GDM1 (cell line): ENCODE measurements at regions not wholly inside any gene's neighbourhood (a gene's known extent, or its start where the extent isn't known, plus 50 kb on each side); places are given as distances from the start of the nearest gene placed in this dataset.

Source experiments
- DNase-seq: peaks from one replicate; lab custom pipeline; 2025; lab: John Stamatoyannopoulos, UW

DNA sequence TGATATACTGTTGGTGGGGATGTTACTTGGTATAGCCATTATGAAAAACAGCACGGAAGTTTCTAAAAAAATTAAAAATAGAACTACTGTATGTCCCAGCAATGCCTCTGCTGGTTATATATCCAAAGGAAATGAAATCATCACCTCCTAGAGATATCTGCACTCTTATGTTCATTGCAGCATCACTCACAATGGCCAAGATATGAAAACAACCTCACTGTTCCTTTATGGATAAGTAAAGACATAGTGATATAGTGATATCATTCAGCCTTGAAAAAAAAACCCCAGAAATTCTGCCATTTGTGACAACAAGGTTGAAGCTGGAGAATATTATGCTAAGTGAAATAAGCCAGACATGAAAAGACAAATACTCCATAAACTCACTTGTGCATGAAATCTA, 543.8 kb upstream of the SLIT2 start:
- DNase-seq: no peak

DNA sequence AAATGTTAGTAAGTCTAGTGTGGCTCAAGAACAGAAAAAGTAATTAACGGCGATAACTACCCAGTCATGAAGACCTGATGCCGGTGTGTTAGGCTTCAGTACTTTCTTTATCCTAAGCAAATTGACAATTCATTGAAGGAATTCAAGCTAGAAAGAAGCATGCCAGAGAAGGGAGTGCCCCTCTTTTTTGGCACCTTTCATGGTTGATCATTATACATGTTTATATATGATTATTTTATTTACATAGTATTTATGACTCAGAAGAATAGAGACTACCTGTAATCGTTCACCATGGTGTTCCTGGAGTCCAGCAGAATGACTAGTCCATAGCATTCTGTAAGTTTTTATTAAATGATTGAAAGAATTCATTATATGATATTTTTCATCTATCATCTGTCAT, 548.3 kb upstream of the SLIT2 start:
- no peak for DNase-seq

DNA sequence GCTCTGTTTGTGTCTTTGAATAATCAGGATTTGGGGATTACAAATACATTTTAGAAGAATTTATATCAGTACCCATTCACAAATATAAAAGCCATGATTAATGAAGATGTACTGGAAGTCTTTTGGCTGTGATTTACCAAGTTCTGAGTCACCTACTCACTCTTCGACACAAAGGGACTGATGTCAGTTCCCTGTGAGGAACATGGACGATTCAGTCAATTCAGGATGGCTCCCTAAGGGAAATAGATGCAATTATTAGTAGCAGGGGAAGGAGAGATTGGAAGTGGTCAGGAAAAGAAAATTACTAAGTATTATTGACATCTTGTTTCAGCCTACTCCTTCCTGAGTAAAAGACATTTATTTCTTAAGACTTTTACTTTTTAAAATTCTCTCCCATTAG, 550.7 kb upstream of the SLIT2 start:
- no peak for DNase-seq

DNA sequence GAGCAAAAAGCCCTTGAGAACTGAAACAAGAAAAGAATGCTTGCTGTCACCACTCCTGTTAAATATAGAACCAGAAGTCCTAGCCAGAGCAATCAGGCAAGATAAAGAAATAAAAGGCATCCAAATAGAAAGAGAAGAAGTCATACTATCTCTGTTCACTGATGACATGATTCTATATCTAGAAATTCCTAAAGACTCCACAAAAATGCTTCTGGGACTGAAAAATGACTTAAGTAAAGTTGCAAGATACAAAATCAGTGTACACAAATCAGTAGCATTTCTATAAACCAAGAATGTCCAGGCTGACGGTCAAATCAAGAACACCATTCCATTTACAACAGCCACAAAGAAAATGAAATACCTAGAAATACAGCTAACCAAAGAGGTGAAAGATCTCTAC, 552.7 kb upstream of the SLIT2 start:
- no peak for DNase-seq

DNA sequence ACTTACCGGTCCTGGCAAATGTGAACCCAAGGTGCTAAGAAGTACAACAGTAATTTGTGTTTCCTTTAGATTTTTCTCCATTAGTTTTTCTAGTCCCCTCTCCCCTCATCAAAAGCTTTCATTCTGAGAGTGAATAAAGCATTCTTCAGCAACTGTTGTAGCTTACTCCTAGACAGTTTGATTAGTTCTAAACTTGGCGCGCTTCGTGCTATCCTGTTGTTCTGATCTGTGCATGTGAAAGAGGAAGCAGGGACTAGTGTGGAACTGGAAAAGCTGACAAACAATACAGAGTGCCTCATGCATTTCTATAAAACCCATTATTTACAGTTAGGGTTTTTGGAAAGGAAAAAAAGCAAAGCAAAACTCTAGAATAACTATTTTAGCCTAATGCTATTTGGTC, 556.9 kb upstream of the SLIT2 start:
- no peak for DNase-seq

DNA sequence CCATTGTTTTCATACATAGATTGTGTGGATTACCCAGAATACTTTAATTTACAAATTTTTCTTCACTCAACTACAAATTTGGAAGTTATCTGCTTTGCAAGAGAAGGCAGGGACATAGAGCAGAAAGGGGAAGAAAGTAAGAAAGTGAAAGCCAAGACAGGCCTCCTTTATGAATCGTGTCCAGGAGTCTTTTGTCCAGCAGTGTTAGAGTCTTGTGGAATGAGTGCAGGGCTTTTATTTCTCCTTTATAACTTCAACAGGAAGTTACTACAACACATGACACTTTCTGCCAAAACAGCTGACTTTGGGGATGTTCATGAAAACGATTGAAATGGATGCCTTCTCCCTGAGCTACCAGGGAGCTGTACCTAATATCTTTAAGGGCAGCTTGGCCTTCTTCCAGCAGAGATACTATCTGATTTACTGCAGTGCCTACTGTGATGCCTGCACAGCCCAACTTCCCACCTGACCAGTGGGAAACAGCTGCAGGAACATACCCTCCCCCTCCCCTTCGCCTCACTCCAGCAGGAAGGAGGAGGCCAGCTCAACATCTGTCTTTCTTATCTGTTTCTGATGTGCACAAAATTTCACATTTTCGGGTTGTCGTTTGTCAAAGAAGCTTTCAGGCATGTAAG, 557.7 kb upstream of the SLIT2 start:
- no peak for DNase-seq

DNA sequence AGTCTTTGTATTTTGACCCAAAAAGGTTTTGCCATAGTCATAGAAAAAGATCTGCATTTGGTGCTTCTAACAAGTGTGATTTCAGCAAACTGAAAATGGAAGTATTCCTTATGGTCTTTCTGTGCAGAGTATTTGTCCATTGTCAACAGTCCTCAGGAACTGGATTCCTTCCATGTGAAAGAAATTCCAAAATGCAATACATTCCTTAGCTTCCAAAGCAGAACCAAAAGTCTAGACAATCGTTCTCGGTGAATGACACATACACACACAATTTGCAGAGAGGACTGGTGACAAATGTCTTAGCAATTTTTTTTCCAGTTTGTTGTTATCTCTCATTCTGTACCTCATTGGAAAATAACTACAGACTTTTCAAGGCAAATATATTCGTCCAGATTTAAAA, 562.2 kb upstream of the SLIT2 start:
- no peak for DNase-seq

DNA sequence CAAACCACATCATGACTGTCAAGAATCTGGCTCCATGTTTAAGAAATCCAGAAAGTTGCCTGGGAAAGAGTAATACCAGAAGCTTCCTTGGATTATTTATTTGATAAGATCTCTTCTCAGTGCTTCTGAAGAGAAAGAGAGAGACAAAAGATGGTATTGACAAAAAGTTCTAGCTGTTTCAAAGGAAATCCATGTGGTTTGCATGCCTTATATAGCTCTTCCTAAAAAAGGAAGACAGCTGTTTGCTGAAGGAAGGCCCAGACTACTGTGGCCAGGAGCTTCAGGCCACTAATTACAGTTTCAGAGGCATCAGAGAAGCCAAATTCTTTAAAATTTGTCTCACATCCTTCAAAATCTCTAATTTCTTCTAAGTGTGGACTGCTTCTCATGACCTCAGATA, 565.2 kb upstream of the SLIT2 start:
- DNase-seq: no peak

DNA sequence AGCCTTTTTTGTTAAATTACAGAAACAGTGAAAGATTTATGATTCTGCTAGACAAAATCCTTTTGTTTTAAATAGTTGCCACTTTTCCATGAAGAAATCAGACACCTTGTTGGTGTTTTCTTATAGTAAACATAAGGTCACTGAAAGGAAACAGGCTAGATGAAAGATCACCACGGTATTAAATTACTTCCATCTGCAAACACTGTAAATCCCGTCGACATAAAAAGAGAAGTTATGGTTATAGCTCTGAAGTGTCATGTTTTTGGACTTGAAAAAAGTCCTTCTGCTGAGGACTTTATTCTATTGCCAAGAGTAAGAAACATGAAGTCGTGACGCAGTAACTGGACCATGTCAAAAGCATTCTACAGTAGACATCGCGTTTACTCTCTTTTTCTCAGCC, 567.6 kb upstream of the SLIT2 start:
- no peak for DNase-seq

DNA sequence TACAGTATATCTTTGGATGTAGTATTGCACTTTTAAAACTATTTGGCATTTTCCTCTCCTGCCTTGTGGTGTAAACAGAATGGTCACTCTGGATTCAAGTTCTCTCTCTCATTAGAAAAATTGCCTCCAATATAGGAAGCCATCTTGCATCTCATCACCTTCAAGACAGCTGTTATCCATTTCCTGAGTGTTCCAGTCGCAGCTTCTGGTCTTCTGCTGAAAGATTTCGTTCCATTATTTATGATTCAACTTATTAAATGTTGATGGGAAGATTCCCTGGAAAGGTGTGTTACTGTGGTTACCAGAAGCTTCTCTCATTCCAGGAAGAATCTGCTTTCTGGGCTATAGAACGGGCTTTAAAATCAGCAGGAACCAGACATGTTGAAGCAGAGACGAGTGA, 568.3 kb upstream of the SLIT2 start:
- no peak for DNase-seq

DNA sequence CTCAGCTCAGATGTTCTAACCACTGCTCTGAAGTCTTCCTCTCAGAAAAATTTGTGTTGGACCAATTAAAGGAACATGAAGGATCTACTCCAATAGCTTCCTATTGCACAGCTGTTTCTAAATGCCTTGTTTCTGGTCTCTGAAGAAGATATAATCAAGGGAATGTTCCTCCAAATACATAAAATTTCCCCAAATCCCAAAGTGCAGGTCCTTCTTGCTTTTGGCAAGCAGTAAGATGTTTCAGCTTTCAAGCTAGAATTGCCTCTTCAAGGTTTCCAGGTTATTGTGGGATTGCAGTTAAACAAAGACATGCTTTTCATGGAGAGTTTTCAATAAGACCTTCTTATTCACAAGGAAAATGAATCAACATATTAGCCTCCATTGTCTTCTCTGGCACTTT, 574.5 kb upstream of the SLIT2 start:
- DNase-seq: no peak

DNA sequence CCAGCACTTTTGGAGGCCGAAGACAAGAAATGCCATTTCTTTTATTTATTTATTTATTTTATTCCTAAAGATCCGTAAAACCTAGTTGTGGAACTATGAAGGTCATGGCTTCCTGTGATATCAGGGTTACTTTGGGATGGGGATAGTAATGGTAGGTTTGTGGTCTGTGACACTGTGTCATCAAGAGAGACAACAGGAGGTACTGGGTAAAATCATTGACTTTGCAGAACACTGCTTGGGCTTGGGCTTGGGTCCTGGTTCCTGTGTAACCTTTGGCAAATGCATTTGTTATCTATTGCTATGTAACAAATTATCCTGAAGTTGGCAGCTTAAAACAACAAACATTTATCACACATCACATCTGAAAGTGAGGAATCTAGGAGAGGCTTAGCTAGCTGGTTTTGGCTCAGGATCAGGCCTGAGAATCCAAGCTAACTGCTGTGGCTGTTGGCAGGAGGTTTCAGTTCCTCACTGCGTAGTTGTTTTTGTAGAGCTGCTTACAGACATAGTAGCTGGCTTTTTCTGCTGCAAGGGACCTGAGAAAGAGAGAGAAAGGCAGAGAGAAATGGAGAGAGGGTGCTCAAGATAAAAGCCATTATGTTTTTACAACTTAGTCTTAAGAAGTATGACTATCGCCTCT, 576.4 kb upstream of the SLIT2 start:
- no peak for DNase-seq

DNA sequence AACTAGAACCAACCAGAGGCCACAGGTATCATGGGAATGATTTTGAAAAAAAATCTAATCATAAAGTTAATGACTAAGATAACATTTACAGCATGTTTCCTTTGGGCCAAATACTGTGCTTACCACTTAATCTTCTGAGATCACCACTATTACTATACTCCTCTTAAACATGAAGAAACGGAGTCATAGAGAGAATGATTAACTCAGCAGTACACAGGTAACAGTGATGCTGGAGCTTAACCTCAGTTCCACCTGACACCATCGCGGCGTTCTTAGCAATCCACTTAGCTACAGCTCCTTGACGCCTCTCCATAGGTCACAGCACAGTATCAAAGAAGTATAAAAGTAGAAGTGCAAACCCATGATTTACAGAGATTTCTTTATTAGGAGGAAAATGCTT, 592.6 kb upstream of the SLIT2 start:
- no peak for DNase-seq

DNA sequence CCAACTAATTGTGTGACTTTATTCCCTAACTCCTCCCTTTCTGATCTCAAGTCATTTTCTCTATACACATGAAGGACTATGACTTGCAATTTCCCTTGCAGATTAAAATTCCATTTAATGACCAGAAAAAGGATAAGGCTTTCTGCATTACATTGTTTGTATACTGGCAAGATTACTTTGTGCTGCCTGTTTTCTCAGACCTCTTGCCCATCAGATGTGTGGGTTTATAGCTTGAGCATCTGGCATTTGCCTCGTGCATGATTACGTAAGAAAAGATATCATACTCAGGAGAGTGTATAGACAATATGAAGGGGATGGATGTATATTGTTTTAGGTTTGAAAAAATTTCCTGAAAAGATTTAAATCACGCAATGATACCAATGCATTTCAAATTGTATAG, 593.8 kb upstream of the SLIT2 start:
- no peak for DNase-seq

DNA sequence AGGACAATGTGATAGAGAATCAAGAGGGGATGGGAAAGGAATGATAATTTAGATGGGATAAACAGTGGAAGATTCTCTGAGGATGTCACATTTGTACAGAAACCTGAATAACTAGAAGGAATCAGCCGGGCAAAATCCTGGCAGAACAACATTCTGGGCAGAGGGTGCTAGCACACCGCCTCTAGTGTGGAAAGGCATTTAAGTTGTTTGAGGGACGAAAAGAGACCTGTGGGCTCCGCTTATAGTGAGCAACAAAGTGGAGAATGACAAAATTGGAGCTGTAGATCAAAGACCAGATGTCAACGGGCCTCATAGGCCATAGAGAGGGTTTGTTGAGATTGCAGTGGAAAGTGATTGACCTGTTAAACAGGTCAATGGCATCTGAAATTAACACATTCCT, 596.0 kb upstream of the SLIT2 start:
- no peak for DNase-seq

DNA sequence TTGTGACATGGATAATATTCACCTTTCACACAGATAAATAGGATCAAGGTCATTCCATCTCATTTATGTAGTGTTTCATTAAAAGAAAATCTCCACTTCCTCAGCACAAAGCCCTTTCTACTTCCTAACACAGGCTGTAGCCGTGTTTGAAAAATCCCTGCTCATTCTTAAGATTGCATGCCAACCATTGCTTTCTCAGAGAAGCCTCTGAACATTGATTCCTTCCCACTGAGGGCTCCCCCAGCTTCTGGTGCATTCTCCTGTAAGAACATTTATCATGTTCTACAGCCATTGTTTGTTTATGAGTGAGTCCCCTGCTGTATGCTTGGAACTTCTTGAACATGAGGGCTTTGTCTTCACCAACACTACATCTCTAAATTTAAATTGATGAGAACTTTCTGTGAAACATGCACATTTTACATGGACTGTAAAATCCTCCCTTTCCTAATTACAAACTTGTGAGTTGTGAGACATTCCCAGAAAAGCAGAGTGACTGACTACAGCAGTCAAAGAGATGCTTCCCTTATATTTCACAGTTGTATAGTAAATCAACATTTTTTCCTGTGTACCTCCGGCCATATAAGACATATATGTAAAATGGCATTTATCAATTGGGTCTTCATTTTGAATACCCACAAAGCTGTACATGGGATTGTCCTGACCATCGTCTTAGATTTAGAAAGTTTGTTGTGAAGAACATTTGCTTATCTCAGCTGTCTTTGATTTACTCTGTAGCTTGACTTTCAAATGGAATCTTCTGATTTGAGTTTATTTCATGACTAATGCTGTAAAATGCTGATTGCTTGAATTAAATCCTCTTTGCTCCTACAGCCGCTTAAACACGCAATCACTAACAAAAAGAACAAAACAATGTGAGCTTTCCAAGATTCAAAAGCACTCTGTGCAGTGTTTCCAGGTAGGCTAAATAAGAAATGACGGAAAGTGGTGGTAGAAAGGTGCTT, 600.5 kb upstream of the SLIT2 start:
- DNase-seq: no peak

DNA sequence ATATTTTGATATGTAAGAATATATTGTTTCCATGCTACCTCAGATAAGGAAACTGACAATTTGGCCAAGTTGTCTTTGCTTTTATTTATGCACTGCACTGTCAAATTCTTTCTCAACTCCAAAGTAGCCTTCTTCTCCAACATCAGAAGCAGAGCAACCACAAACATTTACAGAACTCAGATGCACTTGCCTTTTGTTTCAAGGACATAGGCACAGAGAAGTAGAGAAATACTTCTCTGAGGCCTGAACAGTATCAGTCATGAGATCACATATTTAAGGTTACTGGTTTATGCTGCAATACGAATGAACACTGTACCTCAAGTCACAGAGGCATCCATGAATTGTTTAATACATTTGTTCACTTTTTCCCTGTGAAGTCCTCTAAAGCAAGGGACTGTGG, 606.1 kb upstream of the SLIT2 start:
- DNase-seq: no peak

DNA sequence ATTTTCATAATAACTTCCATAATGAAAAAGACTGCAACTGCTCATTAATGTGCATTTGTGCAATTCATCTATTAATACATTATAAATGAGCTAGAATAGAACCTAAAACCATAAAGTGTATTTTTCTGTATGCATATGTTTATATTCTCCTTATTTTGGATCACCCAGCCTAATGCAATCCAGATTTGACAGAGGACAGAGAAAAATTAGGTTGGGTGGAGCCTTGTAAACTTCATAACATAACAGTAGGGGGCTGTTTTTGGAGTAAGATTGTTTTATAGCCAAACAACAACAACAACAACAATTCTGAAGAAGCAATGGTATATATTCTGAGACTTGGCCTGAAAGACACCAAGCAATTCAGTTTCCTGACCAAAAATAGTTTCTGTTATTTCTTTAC, 615.3 kb upstream of the SLIT2 start:
- DNase-seq: no peak

DNA sequence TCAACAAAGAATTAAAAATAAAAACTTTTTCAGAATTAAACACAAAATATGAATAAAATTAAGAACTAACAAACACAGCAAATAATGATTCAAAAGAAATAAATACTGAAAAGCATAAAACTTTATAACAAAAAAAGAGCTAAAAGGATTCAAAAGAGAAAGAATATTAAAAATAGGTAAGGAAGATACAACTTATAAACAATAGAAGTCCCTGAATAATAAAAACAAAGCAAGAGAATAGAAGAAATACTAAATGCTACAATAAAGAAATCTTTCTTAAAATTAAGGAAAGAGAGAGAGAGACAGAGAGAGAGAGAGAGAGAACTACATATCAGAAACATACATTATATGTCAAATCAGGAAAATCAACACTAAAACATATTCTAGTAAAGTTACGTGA, 619.9 kb upstream of the SLIT2 start:
- no peak for DNase-seq

DNA sequence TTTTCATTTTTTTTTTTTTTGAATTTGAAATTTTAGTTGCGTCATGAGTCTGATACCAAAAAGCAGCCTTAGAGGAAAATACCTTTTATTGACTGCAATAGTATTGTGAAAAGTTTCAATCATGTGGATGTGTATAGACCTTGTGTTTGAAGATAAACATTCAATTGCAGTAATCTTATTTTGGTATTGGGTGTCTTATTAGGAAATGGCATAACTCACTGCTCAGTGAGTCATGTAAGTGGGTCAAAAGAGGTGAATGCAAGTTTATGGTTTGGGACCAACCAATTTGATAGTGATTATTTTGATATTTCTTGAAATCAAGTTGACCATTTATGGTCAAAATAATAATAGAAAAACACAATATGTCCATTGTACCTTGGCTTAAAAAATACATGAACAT, 627.8 kb upstream of the SLIT2 start:
- DNase-seq: no peak

DNA sequence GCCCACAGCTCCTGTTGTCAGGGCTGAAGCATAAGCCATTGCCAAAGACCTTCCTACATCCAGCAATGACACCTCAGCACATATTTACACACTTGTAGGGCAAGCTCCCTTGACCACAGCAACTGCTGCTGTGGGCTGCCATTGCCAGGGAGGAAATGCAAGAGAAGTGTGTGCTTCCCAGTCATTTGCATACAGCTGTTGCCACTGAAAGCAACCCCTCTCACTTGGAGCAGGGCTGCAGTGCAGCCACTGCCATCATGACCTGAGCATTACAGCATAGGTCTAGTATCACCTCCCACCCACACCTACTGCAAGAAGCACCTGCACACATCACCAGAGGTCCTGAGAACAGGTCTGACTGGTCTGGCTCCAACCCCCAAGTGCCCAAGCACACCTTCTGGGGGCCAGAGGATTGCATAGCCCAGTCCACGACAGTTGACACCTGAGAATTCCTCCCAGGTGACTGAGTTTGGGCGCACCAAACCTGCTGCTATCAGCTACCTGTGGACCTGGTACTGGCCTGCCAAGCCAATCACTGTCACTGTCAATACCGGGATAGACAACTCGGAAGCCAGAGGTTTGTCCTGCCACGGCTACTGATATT, 636.5 kb upstream of the SLIT2 start:
- no peak for DNase-seq

DNA sequence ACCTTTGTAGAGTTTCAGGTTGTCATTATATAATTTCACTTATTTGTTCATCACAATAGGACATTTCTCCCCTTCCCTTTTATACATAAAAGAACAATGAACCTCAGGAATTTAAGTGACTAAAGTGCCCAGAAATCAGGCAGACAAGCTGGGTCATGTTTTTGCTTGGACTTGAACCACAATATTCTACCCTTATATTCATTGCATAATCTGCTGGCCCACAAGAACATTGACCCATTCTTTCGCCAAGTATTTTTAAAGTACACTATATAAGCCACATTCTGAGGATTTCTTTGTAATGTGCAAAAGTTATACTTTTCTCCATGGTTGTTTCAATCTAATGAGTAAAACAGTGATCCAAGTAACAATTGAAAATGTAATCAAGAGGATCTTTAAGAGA, 637.5 kb upstream of the SLIT2 start:
- no peak for DNase-seq

DNA sequence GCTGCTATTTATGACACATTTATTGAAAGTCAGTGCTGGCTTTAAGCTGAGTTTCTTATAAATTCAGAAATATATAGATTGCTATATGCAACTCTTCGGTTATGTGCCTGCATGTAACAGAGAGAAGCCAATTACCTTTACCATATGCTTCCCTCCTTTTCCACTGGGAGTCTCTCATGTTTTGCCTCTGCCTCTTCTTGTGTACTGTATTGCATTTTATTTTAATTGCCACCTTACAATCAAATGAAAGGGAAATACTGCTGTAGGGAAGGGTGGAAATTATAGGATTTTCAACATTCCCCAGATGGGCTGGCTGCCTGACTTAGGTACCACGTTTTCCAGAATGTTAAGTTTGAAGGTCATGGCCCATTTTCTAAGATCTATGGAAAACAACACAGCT, 655.4 kb upstream of the SLIT2 start:
- DNase-seq: no peak
